ENCODE measurements at regions not wholly inside any gene's neighbourhood (a gene's known extent, or its start where the extent isn't known, plus 50 kb on each side); places are given as distances from the start of the nearest gene placed in this dataset.

GRCh38 chr5:74116266-74116665 lies 490.3 kb downstream of the ARHGEF28 start:
- DNase-seq = no peak
- Mint-ChIP-seq H3K9me3 (peaks cover 0 to 8% (median under 1%) of the 10 kb centered on the region in 8 donors), H3K36me3 (no peaks in the 10 kb centered on the region), H3K27me3 (peaks cover 0 to 2% of the 10 kb centered on the region in 2 donors), H3K4me3 (no peak overlapping the region), H3K27ac (no peak overlapping the region), H3K4me1 (no peaks in the 10 kb centered on the region)
- ChIA-PET CTCF (ENCODE audit: partially characterized antibody) (no interaction called here), POLR2A (ENCODE audit: partially characterized antibody) (no interaction called here)
- intact Hi-C loops (cut with micrococcal nuclease) = no loop called here
- H3K4me3 ChIP-seq (ENCODE audit: low read length in 2 of 2) = no peak overlapping the region
- H3K27me3 ChIP-seq (ENCODE audit: insufficient read depth, low read length) = no peaks in the 10 kb centered on the region
- H3K36me3 ChIP-seq (ENCODE audit: insufficient read depth, low read length) = no peaks in the 10 kb centered on the region
- H3K27ac ChIP-seq (ENCODE audit: low read depth, low read length) = no peak overlapping the region
- H3K4me1 ChIP-seq (ENCODE audit: insufficient read depth, low read length) = no peaks in the 10 kb centered on the region
- no peaks in the 10 kb centered on the region for H3K9me3 ChIP-seq (ENCODE audit: control insufficient read depth in 1 of 2, low read length in 2 of 2)

GRCh38 chr5:74113927-74114326 lies 487.9 kb downstream of the ARHGEF28 start:
- peaks cover 0 to 8% (median under 1%) of the 10 kb centered on the region in 8 donors for H3K9me3 Mint-ChIP-seq
- H3K4me1 Mint-ChIP-seq = no peaks in the 10 kb centered on the region
- H3K27ac Mint-ChIP-seq = no peak overlapping the region
- POLR2A ChIA-PET (ENCODE audit: partially characterized antibody) = no interaction called here
- no peaks in the 10 kb centered on the region for H3K36me3 Mint-ChIP-seq
- no peak overlapping the region for H3K4me3 ChIP-seq (ENCODE audit: low read length in 2 of 2)
- H3K36me3 ChIP-seq (ENCODE audit: insufficient read depth, low read length) = no peaks in the 10 kb centered on the region
- H3K27me3 Mint-ChIP-seq = peaks cover 2 to 7% of the 10 kb centered on the region in 2 donors
- CTCF ChIA-PET (ENCODE audit: partially characterized antibody) = no interaction called here
- intact Hi-C loops (cut with micrococcal nuclease) = no loop called here
- H3K4me3 Mint-ChIP-seq = no peak overlapping the region
- H3K4me1 ChIP-seq (ENCODE audit: insufficient read depth, low read length) = no peaks in the 10 kb centered on the region
- no peak overlapping the region for H3K27ac ChIP-seq (ENCODE audit: low read depth, low read length)
- H3K27me3 ChIP-seq (ENCODE audit: insufficient read depth, low read length) = no peaks in the 10 kb centered on the region
- no peaks in the 10 kb centered on the region for H3K9me3 ChIP-seq (ENCODE audit: control insufficient read depth in 1 of 2, low read length in 2 of 2)
- no peak for DNase-seq

- H3K36me3 ChIP-seq (ENCODE audit: insufficient read depth, low read length) = no peaks in the 10 kb centered on the region
- H3K27ac ChIP-seq (ENCODE audit: low read depth, low read length) = no peak overlapping the region
- ChIA-PET CTCF (ENCODE audit: partially characterized antibody) (no interaction called here), POLR2A (ENCODE audit: partially characterized antibody) (no interaction called here)
- no peaks in the 10 kb centered on the region for H3K4me1 Mint-ChIP-seq
- intact Hi-C loops (cut with micrococcal nuclease) = no loop called here
- H3K36me3 Mint-ChIP-seq = no peaks in the 10 kb centered on the region
- H3K27me3 Mint-ChIP-seq = peaks cover 3 to 7% of the 10 kb centered on the region in 2 donors
- no peaks in the 10 kb centered on the region for H3K4me1 ChIP-seq (ENCODE audit: insufficient read depth, low read length)
- no peak overlapping the region for H3K4me3 ChIP-seq (ENCODE audit: low read length in 2 of 2)
- no peak for DNase-seq
- no peaks in the 10 kb centered on the region for H3K9me3 ChIP-seq (ENCODE audit: control insufficient read depth in 1 of 2, low read length in 2 of 2)
- no peaks in the 10 kb centered on the region for H3K27me3 ChIP-seq (ENCODE audit: insufficient read depth, low read length)
- peaks cover 0 to 3% (median 0%) of the 10 kb centered on the region in 8 donors for H3K9me3 Mint-ChIP-seq
- no peak overlapping the region for H3K27ac Mint-ChIP-seq
- no peak overlapping the region for H3K4me3 Mint-ChIP-seq
Measured at GRCh38 chr5:74113196-74113540, 487.2 kb downstream of the ARHGEF28 start.

GRCh38 chr5:74112372-74113195 lies 486.6 kb downstream of the ARHGEF28 start:
- no peaks in the 10 kb centered on the region for H3K27me3 ChIP-seq (ENCODE audit: insufficient read depth, low read length)
- Mint-ChIP-seq H3K4me1 (no peaks in the 10 kb centered on the region), H3K27ac (no peak overlapping the region), H3K36me3 (no peaks in the 10 kb centered on the region), H3K4me3 (no peak overlapping the region), H3K27me3 (peaks cover 3 to 7% of the 10 kb centered on the region in 2 donors), H3K9me3 (no peaks in the 10 kb centered on the region)
- intact Hi-C loops (cut with micrococcal nuclease) = no loop called here
- no peaks in the 10 kb centered on the region for H3K4me1 ChIP-seq (ENCODE audit: insufficient read depth, low read length)
- CTCF ChIA-PET (ENCODE audit: partially characterized antibody) = no interaction called here
- DNase-seq = peak in 1 of 5 donors; percentile 30
- no peaks in the 10 kb centered on the region for H3K36me3 ChIP-seq (ENCODE audit: insufficient read depth, low read length)
- H3K9me3 ChIP-seq (ENCODE audit: control insufficient read depth in 1 of 2, low read length in 2 of 2) = no peaks in the 10 kb centered on the region
- no peak overlapping the region for H3K27ac ChIP-seq (ENCODE audit: low read depth, low read length)
- POLR2A ChIA-PET (ENCODE audit: partially characterized antibody) = no interaction called here
- H3K4me3 ChIP-seq (ENCODE audit: low read length in 2 of 2) = no peak overlapping the region

- no peak overlapping the region for H3K27ac ChIP-seq (ENCODE audit: low read depth, low read length)
- no peaks in the 10 kb centered on the region for H3K27me3 ChIP-seq (ENCODE audit: insufficient read depth, low read length)
- no peaks in the 10 kb centered on the region for H3K4me1 ChIP-seq (ENCODE audit: insufficient read depth, low read length)
- no peak overlapping the region for H3K4me3 ChIP-seq (ENCODE audit: low read length in 2 of 2)
- Mint-ChIP-seq H3K9me3 (peaks cover 0 to 3% (median 0%) of the 10 kb centered on the region in 8 donors), H3K27ac (no peak overlapping the region), H3K4me3 (no peak overlapping the region), H3K27me3 (peaks cover 3 to 10% of the 10 kb centered on the region in 2 donors), H3K36me3 (no peaks in the 10 kb centered on the region), H3K4me1 (no peaks in the 10 kb centered on the region)
- intact Hi-C loops (cut with micrococcal nuclease) = no loop called here
- no peaks in the 10 kb centered on the region for H3K36me3 ChIP-seq (ENCODE audit: insufficient read depth, low read length)
- no peak for DNase-seq
- ChIA-PET POLR2A (ENCODE audit: partially characterized antibody) (no interaction called here), CTCF (ENCODE audit: partially characterized antibody) (no interaction called here)
- H3K9me3 ChIP-seq (ENCODE audit: control insufficient read depth in 1 of 2, low read length in 2 of 2) = no peaks in the 10 kb centered on the region
Measured at GRCh38 chr5:74111764-74112163, 485.8 kb downstream of the ARHGEF28 start.

GRCh38 chr5:74109344-74109743 lies 483.3 kb downstream of the ARHGEF28 start:
- Mint-ChIP-seq H3K36me3 (no peaks in the 10 kb centered on the region), H3K4me1 (no peaks in the 10 kb centered on the region), H3K27me3 (peaks cover 11% of the 10 kb centered on the region in 2 donors), H3K4me3 (no peak overlapping the region), H3K27ac (no peak overlapping the region), H3K9me3 (peaks cover 0 to 3% (median 0%) of the 10 kb centered on the region in 8 donors)
- Histone ChIP-seq H3K4me1 (ENCODE audit: insufficient read depth, low read length) (no peaks in the 10 kb centered on the region), H3K36me3 (ENCODE audit: insufficient read depth, low read length) (no peaks in the 10 kb centered on the region), H3K4me3 (ENCODE audit: low read length in 2 of 2) (no peak overlapping the region), H3K9me3 (ENCODE audit: control insufficient read depth in 1 of 2, low read length in 2 of 2) (no peaks in the 10 kb centered on the region), H3K27ac (ENCODE audit: low read depth, low read length) (no peak overlapping the region), H3K27me3 (ENCODE audit: insufficient read depth, low read length) (no peaks in the 10 kb centered on the region)
- no peak for DNase-seq
- intact Hi-C loops (cut with micrococcal nuclease) = no loop called here
- CTCF ChIA-PET (ENCODE audit: partially characterized antibody) = interaction anchor here (0.6 kb wide), 1 partner anchor 527 kb away, joined by 3 read pairs; no protein-coding TSS in a partner anchor
- POLR2A ChIA-PET (ENCODE audit: partially characterized antibody) = no interaction called here

- Histone ChIP-seq H3K9me3 (ENCODE audit: control insufficient read depth in 1 of 2, low read length in 2 of 2) (no peaks in the 10 kb centered on the region), H3K4me1 (ENCODE audit: insufficient read depth, low read length) (no peaks in the 10 kb centered on the region), H3K27ac (ENCODE audit: low read depth, low read length) (no peak overlapping the region), H3K36me3 (ENCODE audit: insufficient read depth, low read length) (no peaks in the 10 kb centered on the region), H3K4me3 (ENCODE audit: low read length in 2 of 2) (no peak overlapping the region), H3K27me3 (ENCODE audit: insufficient read depth, low read length) (no peaks in the 10 kb centered on the region)
- POLR2A ChIA-PET (ENCODE audit: partially characterized antibody) = no interaction called here
- CTCF ChIA-PET (ENCODE audit: partially characterized antibody) = no interaction called here
- H3K27ac Mint-ChIP-seq = no peak overlapping the region
- H3K4me3 Mint-ChIP-seq = no peak overlapping the region
- no peak for DNase-seq
- H3K4me1 Mint-ChIP-seq = no peaks in the 10 kb centered on the region
- peaks cover 11% of the 10 kb centered on the region in 2 donors for H3K27me3 Mint-ChIP-seq
- intact Hi-C loops (cut with micrococcal nuclease) = no loop called here
- H3K9me3 Mint-ChIP-seq = peaks cover 0 to 3% (median 0%) of the 10 kb centered on the region in 8 donors
- no peaks in the 10 kb centered on the region for H3K36me3 Mint-ChIP-seq
Measured at GRCh38 chr5:74107899-74108298, 481.9 kb downstream of the ARHGEF28 start.

Measured in CD4-positive, alpha-beta memory T cell (primary cell).